AG09319 (cell line): ENCODE measurements at regions not wholly inside any gene's neighbourhood (a gene's known extent, or its start where the extent isn't known, plus 50 kb on each side); places are given as distances from the start of the nearest gene placed in this dataset.
A peak's percentile ranks its signal among the peaks of the same experiment; 100 is the strongest.

Experiments used
- DNase-seq: peaks from one replicate; pipeline ENCODE4 v3.0.0-alpha.2; 2010; ENCODE audit warnings: low read depth; ENCODE audit errors: extremely low read depth
- TF ChIP-seq, protein P1 (sequence below): IDR thresholded peaks from 2 replicates; pipeline ENCODE4 v1.5.1; 2011; ENCODE audit warnings: low read depth, mild to moderate bottlenecking, inconsistent platforms, low read length, moderate library complexity

DNA sequence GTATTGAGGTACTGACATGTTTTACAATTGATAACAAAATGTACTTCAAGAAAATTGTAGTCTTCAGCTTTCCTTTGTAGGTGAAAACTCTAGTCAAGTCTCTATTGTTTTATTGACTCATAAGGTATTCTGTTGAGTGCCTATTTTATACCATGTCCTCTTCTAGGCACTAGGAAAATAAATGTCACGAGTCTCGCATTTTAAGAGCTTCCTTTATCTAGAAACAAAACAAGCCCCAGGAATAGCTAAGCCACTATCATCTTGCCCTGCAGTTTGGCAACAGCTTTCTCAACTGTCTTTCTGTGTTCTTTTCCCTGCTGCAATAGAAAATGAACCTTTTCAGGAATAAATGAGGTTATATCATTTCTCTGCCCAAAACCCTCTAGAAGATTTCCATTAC lies 288.5 kb upstream of the NEGR1 start:
- TF ChIP-seq, protein P1, sequence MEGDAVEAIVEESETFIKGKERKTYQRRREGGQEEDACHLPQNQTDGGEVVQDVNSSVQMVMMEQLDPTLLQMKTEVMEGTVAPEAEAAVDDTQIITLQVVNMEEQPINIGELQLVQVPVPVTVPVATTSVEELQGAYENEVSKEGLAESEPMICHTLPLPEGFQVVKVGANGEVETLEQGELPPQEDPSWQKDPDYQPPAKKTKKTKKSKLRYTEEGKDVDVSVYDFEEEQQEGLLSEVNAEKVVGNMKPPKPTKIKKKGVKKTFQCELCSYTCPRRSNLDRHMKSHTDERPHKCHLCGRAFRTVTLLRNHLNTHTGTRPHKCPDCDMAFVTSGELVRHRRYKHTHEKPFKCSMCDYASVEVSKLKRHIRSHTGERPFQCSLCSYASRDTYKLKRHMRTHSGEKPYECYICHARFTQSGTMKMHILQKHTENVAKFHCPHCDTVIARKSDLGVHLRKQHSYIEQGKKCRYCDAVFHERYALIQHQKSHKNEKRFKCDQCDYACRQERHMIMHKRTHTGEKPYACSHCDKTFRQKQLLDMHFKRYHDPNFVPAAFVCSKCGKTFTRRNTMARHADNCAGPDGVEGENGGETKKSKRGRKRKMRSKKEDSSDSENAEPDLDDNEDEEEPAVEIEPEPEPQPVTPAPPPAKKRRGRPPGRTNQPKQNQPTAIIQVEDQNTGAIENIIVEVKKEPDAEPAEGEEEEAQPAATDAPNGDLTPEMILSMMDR: no peak
- DNase-seq: no peak

DNA sequence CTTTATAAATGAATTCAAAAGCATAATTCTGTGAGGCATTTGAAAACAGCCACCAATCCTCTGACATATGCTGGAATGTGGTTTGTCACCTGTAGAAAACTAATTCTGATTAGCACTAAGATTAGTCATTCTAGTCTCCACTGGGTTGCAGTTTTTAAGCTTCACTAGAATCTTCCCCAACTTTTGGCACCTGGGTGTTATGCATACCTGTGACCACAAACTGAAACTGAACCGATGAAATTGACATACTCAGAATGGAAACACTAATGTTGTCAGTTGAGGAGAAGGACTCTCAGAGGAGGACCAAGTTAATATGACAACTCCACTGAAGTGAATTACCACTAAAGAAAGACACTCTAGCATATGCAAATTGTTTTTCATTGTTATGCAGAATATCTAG lies 285.8 kb upstream of the NEGR1 start:
- DNase-seq: no peak
- TF ChIP-seq, protein P1: no peak

DNA sequence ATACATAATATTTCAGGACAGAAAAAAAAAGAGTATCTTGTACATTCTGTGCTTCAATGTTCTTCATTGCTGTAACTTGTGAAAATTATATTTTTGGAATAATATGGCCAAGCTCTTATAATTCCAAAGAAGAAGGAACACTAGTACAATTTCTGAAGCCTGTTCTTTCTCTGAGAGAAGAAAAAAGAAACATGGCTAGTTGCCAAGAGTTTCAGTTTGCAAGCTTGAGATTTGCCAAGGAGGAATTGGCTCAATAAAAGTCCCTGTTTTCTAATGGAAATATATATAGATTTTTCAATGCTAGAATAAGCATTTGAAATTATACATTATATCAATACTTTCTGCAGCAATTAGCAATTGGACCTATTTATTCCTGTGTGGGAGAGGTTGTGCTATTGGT lies 285.2 kb upstream of the NEGR1 start:
- DNase-seq: no peak
- TF ChIP-seq, protein P1: no peak

DNA sequence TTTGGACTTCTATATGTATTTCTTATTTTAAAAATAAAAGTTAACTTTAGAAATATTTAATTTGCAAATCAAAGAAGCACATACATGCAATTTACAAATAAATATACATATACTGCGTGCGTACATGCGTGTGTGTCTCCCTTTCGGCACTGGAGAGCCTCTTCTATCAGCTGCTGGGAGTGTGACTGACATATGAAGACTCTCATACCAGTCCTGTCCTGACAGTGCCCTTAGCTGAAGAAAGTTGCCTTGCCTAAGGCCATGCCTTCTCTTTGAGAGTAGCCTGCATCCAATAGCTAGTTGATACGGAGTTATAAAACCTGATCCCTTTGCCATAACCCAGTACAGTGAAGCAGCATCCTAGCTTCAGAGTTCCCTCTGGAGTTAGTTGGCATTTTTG lies 282.4 kb upstream of the NEGR1 start:
- TF ChIP-seq, protein P1: no peak

DNA sequence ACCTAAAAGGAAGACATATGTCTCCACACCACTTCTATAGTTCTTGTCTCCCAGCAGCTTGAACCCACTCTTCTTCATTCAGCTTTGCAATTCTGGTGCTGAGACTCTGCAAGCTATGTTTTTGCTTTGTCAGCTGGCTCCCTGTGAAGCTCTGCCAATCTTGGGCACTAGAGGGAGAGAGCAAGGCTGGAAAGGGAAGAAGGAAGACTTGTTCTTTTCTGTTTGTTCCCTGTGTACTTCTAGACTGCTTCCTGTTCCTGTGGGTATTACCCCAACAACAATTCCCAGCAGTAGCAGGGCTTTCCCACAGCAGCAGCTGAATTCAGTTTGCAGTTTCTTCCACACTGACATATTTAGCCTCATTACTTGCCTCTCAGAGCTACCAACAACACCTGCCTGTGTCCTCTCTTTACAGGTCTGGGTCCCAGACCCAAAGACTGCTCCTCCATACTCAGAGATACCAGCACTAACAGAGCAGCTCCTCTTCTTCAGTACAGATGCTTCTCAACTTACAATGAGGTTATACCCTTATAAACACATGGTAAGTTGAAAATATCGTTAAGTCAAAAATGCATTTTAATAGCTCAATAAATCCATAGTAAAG lies 275.2 kb upstream of the NEGR1 start:
- no peak for DNase-seq
- TF ChIP-seq, protein P1: peak; percentile 28

More for the DNA sequence above, 282.4 kb upstream of the NEGR1 start:
- no peak for DNase-seq

DNA sequence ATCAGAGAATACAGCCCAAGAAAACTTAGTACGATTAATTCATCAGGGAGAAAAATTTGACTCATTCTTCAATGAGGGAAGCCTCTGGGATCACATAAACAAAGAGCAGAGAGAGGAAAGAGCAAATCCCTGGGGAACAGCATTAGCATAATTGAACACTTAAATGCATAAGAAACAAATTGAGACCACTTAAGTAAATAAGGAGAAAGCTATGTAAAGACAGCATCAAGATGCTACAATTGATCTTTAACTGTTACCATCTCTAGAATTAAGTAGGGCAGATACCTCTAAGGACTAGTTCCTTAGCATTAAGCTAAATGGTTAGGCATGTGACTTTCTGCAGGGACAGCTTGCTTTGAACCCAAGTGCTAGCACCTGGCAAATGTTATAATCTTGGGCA lies 265.1 kb upstream of the NEGR1 start:
- DNase-seq: no peak
- TF ChIP-seq, protein P1: no peak

DNA sequence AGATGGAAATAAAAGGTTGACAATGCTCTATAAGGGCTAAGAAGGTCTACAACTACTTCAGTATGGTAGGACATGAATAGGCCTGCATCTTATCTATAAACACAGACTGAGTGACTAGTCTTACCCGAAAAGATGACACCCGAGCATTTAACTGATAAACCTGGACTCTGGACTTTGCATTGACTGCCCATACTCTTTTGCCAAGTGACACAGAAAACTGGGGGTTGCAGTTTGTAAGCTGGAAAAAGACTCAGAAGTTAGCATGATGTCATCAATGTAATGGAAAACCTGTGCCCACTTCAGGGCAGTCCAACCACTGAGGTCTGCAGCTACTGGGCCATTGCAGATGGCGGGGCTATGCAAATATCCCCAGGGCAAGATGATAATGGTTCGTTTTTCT lies 258.3 kb upstream of the NEGR1 start:
- no peak for DNase-seq
- TF ChIP-seq, protein P1: no peak
